CD4-positive, alpha-beta T cell treated with Interleukin-15 for 4 hours (primary cell): ENCODE measurements at regions not wholly inside any gene's neighbourhood (a gene's known extent, or its start where the extent isn't known, plus 50 kb on each side); places are given as distances from the start of the nearest gene placed in this dataset.
"Not testable (repeated sequence)": the region's sequence is repeated elsewhere in the genome, so short reads cannot be mapped to it uniquely, and the experiment has no call there.

Experiments
- DNase-seq: peaks from one replicate; pipeline ENCODE4 v3.0.0-alpha.2; 2020; ENCODE audit warnings: low spot score

- DNase-seq = no peak
Measured at GRCh38 chr4:64821219-64821976, 412.1 kb upstream of the TECRL start.

GRCh38 chr4:64814616-64815015 lies 405.4 kb upstream of the TECRL start:
- no peak for DNase-seq

GRCh38 chr4:64807821-64808220 lies 398.6 kb upstream of the TECRL start:
- no peak for DNase-seq

- DNase-seq = no peak
Measured at GRCh38 chr4:64799751-64800150, 390.5 kb upstream of the TECRL start.

- not testable (repeated sequence) for DNase-seq
Measured at GRCh38 chr4:64798828-64799227, 389.6 kb upstream of the TECRL start.

- DNase-seq = no peak
Measured at GRCh38 chr4:64796581-64796980, 387.3 kb upstream of the TECRL start.

GRCh38 chr4:64784125-64784524 lies 374.9 kb upstream of the TECRL start:
- no peak for DNase-seq

GRCh38 chr4:64781737-64782326 lies 372.6 kb upstream of the TECRL start:
- no peak for DNase-seq

GRCh38 chr4:64780664-64781063 lies 371.4 kb upstream of the TECRL start:
- no peak for DNase-seq

- DNase-seq = no peak
Measured at GRCh38 chr4:64777286-64777685, 368.0 kb upstream of the TECRL start.

GRCh38 chr4:64776820-64777219 lies 367.6 kb upstream of the TECRL start:
- DNase-seq = no peak

- no peak for DNase-seq
Measured at GRCh38 chr4:64774626-64775025, 365.4 kb upstream of the TECRL start.

GRCh38 chr4:64771149-64771548 lies 361.9 kb upstream of the TECRL start:
- DNase-seq = no peak

GRCh38 chr4:64767547-64767946 lies 358.3 kb upstream of the TECRL start:
- no peak for DNase-seq

- no peak for DNase-seq
Measured at GRCh38 chr4:64766565-64766964, 357.3 kb upstream of the TECRL start.

GRCh38 chr4:64756016-64756415 lies 346.8 kb upstream of the TECRL start:
- DNase-seq = no peak

- no peak for DNase-seq
Measured at GRCh38 chr4:64747919-64748715, 338.9 kb upstream of the TECRL start.

- DNase-seq = no peak
Measured at GRCh38 chr4:64738240-64738639, 329.0 kb upstream of the TECRL start.

GRCh38 chr4:64737854-64738138 lies 328.5 kb upstream of the TECRL start:
- DNase-seq = not testable (repeated sequence)

GRCh38 chr4:64737026-64737853 lies 328.0 kb upstream of the TECRL start:
- no peak for DNase-seq

GRCh38 chr4:64729561-64729960 lies 320.3 kb upstream of the TECRL start:
- no peak for DNase-seq

GRCh38 chr4:64727960-64728359 lies 318.7 kb upstream of the TECRL start:
- no peak for DNase-seq
